ENCODE measurements at regions not wholly inside any gene's neighbourhood (a gene's known extent, or its start where the extent isn't known, plus 50 kb on each side); places are given as distances from the start of the nearest gene placed in this dataset.
A peak's percentile ranks its signal among the peaks of the same experiment; 100 is the strongest.

GRCh38 chr18:56522816-56523215, 115.6 kb downstream of the TXNL1 start:
- in situ Hi-C loops (cut with MboI; ENCODE audit: low pct_unique_long_range_greater_than_20kb, low sequenced_read_pairs, unreplicated experiment) = no loop called here
- TF ChIP-seq CTCF (IDR thresholded peaks at IDR 0.05; ENCODE audit: extremely low read depth, insufficient read depth, missing control alignments) = no peak
- DNase-seq (ENCODE audit: low spot score) = no peak

GRCh38 chr18:56521263-56521662, 117.1 kb downstream of the TXNL1 start:
- TF ChIP-seq CTCF (IDR thresholded peaks at IDR 0.05; ENCODE audit: extremely low read depth, insufficient read depth, missing control alignments) = no peak
- DNase-seq (ENCODE audit: low spot score) = no peak
- in situ Hi-C loops (cut with MboI; ENCODE audit: low pct_unique_long_range_greater_than_20kb, low sequenced_read_pairs, unreplicated experiment) = no loop called here

- TF ChIP-seq CTCF (IDR thresholded peaks at IDR 0.05; ENCODE audit: extremely low read depth, insufficient read depth, missing control alignments) = no peak
- no peak for DNase-seq (ENCODE audit: low spot score)
- in situ Hi-C loops (cut with MboI; ENCODE audit: low pct_unique_long_range_greater_than_20kb, low sequenced_read_pairs, unreplicated experiment) = no loop called here
Observed at GRCh38 chr18:56517761-56518160, 120.6 kb downstream of the TXNL1 start.

GRCh38 chr18:56517196-56517595, 121.2 kb downstream of the TXNL1 start:
- in situ Hi-C loops (cut with MboI; ENCODE audit: low pct_unique_long_range_greater_than_20kb, low sequenced_read_pairs, unreplicated experiment) = no loop called here
- DNase-seq (ENCODE audit: low spot score) = no peak
- no peak for TF ChIP-seq CTCF (IDR thresholded peaks at IDR 0.05; ENCODE audit: extremely low read depth, insufficient read depth, missing control alignments)

GRCh38 chr18:56516789-56517188, 121.6 kb downstream of the TXNL1 start:
- in situ Hi-C loops (cut with MboI; ENCODE audit: low pct_unique_long_range_greater_than_20kb, low sequenced_read_pairs, unreplicated experiment) = no loop called here
- DNase-seq (ENCODE audit: low spot score) = no peak
- no peak for TF ChIP-seq CTCF (IDR thresholded peaks at IDR 0.05; ENCODE audit: extremely low read depth, insufficient read depth, missing control alignments)

GRCh38 chr18:56515522-56515921, 122.9 kb downstream of the TXNL1 start:
- DNase-seq (ENCODE audit: low spot score) = no peak
- in situ Hi-C loops (cut with MboI; ENCODE audit: low pct_unique_long_range_greater_than_20kb, low sequenced_read_pairs, unreplicated experiment) = no loop called here
- TF ChIP-seq CTCF (IDR thresholded peaks at IDR 0.05; ENCODE audit: extremely low read depth, insufficient read depth, missing control alignments) = no peak

- DNase-seq (ENCODE audit: low spot score) = peak; percentile 24
- no peak for TF ChIP-seq CTCF (IDR thresholded peaks at IDR 0.05; ENCODE audit: extremely low read depth, insufficient read depth, missing control alignments)
- in situ Hi-C loops (cut with MboI; ENCODE audit: low pct_unique_long_range_greater_than_20kb, low sequenced_read_pairs, unreplicated experiment) = no loop called here
Observed at GRCh38 chr18:56511996-56512395, 126.4 kb downstream of the TXNL1 start.
